ENCODE measurements at regions not wholly inside any gene's neighbourhood (a gene's known extent, or its start where the extent isn't known, plus 50 kb on each side); places are given as distances from the start of the nearest gene placed in this dataset.

DNA sequence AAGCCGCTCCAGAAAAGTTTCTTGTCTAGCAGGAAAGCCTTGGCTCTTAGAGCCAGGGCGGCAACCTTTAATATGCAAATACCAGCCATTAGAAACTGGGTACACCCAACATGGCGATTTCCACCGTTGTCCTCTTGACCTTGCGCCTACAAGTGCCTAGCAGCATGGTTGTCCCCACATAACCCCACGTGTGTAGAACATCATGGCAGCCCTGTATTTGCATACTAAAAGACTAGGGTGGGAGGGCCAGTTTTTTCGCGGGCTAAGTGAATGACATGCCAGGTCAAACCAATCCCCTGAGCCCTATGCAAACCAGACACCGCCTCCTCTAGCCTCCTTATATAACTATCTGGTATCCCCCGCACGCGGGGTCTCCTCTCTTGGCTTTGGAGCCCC is 58.4 kb upstream of the FZD8 start:
- no peak overlapping the region for H3K4me3 ChIP-seq (ENCODE audit: control extremely low read depth in 1 of 5, extremely low read depth in 1 of 5, insufficient read depth in 1 of 5, low read depth in 2 of 5, low read length in 4 of 5)
- H3K27me3 ChIP-seq (replicated peaks in 1 of 4; ENCODE audit: control extremely low read depth in 1 of 4, control insufficient read depth in 3 of 4, insufficient read depth in 4 of 4, low read length in 3 of 4), result no peaks in the 10 kb centered on the region
- H3K4me1 ChIP-seq (ENCODE audit: control insufficient read depth in 2 of 2, insufficient read depth in 2 of 2, low read length in 2 of 2), result no peaks in the 10 kb centered on the region
- no peak overlapping the region for H3K27ac ChIP-seq (ENCODE audit: low read length in 2 of 2)
- TF ChIP-seq EZH2 (IDR thresholded peaks at IDR 0.05; ENCODE audit: borderline replicate concordance, insufficient read depth, low read depth, low read length, poor library complexity, severe bottlenecking), result no peak
- TF ChIP-seq, protein P1, sequence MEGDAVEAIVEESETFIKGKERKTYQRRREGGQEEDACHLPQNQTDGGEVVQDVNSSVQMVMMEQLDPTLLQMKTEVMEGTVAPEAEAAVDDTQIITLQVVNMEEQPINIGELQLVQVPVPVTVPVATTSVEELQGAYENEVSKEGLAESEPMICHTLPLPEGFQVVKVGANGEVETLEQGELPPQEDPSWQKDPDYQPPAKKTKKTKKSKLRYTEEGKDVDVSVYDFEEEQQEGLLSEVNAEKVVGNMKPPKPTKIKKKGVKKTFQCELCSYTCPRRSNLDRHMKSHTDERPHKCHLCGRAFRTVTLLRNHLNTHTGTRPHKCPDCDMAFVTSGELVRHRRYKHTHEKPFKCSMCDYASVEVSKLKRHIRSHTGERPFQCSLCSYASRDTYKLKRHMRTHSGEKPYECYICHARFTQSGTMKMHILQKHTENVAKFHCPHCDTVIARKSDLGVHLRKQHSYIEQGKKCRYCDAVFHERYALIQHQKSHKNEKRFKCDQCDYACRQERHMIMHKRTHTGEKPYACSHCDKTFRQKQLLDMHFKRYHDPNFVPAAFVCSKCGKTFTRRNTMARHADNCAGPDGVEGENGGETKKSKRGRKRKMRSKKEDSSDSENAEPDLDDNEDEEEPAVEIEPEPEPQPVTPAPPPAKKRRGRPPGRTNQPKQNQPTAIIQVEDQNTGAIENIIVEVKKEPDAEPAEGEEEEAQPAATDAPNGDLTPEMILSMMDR (IDR thresholded peaks at IDR 0.05), result no peak
- CTCF ChIA-PET, result no interaction called here
- H3K4me3 Mint-ChIP-seq, result no peak overlapping the region
- H3K9ac ChIP-seq (ENCODE audit: low read length), result no peak overlapping the region
- DNase-seq (no peak), ATAC-seq (ENCODE audit: low read depth) (no peak)
- peaks cover 0 to 4% (median 0%) of the 10 kb centered on the region in 3 donors for H3K9me3 ChIP-seq (ENCODE audit: control extremely low read depth in 1 of 3, control insufficient read depth in 2 of 3, insufficient read depth in 1 of 3, low read length in 2 of 3)
- H3K36me3 ChIP-seq (replicated peaks in 1 of 2; ENCODE audit: control extremely low read depth in 1 of 2, control insufficient read depth in 1 of 2, extremely low read depth in 1 of 2, insufficient read depth in 2 of 2, low read length in 1 of 2), result no peaks in the 10 kb centered on the region
- WGBS (ENCODE audit: insufficient coverage), result 93% methylated on average over 7 of the region's 12 CpGs
- H4K20me1 ChIP-seq (ENCODE audit: control insufficient read depth, insufficient read depth, low read length, poor library complexity, severe bottlenecking), result no peaks in the 10 kb centered on the region
- H3K9me3 Mint-ChIP-seq (ENCODE audit: insufficient read depth), result no peaks in the 10 kb centered on the region
- POLR2A ChIA-PET, result no interaction called here
- no peaks in the 10 kb centered on the region for H3K4me1 Mint-ChIP-seq
- intact Hi-C loops (cut with micrococcal nuclease), result no loop called here
- H3K4me2 ChIP-seq (replicated peaks; ENCODE audit: low read depth, low read length, poor library complexity, severe bottlenecking), result no peak overlapping the region
- H3K79me2 ChIP-seq (ENCODE audit: control insufficient read depth, insufficient read depth, low read length), result no peaks in the 10 kb centered on the region
- no peak overlapping the region for H3K27ac Mint-ChIP-seq
- no peaks in the 10 kb centered on the region for H3K27me3 Mint-ChIP-seq
- no peak overlapping the region for H2AFZ ChIP-seq (ENCODE audit: insufficient read depth, low read depth, low read length, poor library complexity, severe bottlenecking)

DNA sequence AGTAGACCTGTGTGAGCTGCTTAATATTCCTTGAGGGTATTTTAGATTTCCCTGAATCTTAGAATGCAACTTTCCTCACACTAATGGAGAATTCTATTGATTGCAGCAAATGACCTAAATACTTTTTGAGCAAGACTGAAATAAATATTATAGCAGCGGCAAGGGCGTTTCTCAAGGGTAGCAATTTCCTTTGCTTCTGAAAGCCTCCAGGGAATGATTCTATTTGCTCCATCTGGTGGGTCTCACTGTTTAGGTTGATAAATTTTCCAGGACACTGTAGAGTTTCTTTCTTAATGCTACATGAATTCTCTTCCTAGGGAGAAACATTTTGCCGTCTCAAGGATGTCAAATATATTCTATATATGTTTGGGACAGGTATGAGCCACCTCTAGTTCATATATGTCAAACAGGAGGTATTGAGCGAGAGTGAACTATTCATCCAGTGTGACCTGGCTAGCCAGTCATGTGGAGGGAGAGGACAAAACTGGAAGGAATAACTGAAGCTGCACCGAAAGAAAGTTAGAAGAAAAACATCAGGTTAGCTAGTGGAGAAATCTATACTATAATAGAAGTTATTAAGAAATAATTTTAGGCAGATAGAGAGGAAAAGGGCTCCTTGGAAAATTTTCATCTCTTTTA is 57.9 kb upstream of the FZD8 start:
- Histone ChIP-seq H3K27ac (ENCODE audit: low read length in 2 of 2) (no peak overlapping the region), H3K36me3 (replicated peaks in 1 of 2; ENCODE audit: control extremely low read depth in 1 of 2, control insufficient read depth in 1 of 2, extremely low read depth in 1 of 2, insufficient read depth in 2 of 2, low read length in 1 of 2) (no peaks in the 10 kb centered on the region), H3K79me2 (ENCODE audit: control insufficient read depth, insufficient read depth, low read length) (no peaks in the 10 kb centered on the region), H3K4me2 (replicated peaks; ENCODE audit: low read depth, low read length, poor library complexity, severe bottlenecking) (no peak overlapping the region), H3K27me3 (replicated peaks in 1 of 4; ENCODE audit: control extremely low read depth in 1 of 4, control insufficient read depth in 3 of 4, insufficient read depth in 4 of 4, low read length in 3 of 4) (no peaks in the 10 kb centered on the region), H4K20me1 (ENCODE audit: control insufficient read depth, insufficient read depth, low read length, poor library complexity, severe bottlenecking) (no peaks in the 10 kb centered on the region), H2AFZ (ENCODE audit: insufficient read depth, low read depth, low read length, poor library complexity, severe bottlenecking) (no peak overlapping the region), H3K4me3 (ENCODE audit: control extremely low read depth in 1 of 5, extremely low read depth in 1 of 5, insufficient read depth in 1 of 5, low read depth in 2 of 5, low read length in 4 of 5) (no peak overlapping the region), H3K9ac (ENCODE audit: low read length) (no peak overlapping the region), H3K4me1 (ENCODE audit: control insufficient read depth in 2 of 2, insufficient read depth in 2 of 2, low read length in 2 of 2) (no peaks in the 10 kb centered on the region), H3K9me3 (ENCODE audit: control extremely low read depth in 1 of 3, control insufficient read depth in 2 of 3, insufficient read depth in 1 of 3, low read length in 2 of 3) (peaks cover 0 to 4% (median 0%) of the 10 kb centered on the region in 3 donors)
- no peak overlapping the region for H3K4me3 Mint-ChIP-seq
- 89% methylated on average over 3 of the region's 5 CpGs for WGBS (ENCODE audit: insufficient coverage)
- POLR2A ChIA-PET, result no interaction called here
- CTCF ChIA-PET, result no interaction called here
- no peaks in the 10 kb centered on the region for H3K4me1 Mint-ChIP-seq
- DNase-seq, result no peak
- no peak for TF ChIP-seq EZH2 (IDR thresholded peaks at IDR 0.05; ENCODE audit: borderline replicate concordance, insufficient read depth, low read depth, low read length, poor library complexity, severe bottlenecking)
- TF ChIP-seq, protein P1 (IDR thresholded peaks at IDR 0.05), result no peak
- H3K27me3 Mint-ChIP-seq, result no peaks in the 10 kb centered on the region
- no peaks in the 10 kb centered on the region for H3K9me3 Mint-ChIP-seq (ENCODE audit: insufficient read depth)
- intact Hi-C loops (cut with micrococcal nuclease), result no loop called here
- no peak for ATAC-seq (ENCODE audit: low read depth)
- no peak overlapping the region for H3K27ac Mint-ChIP-seq

Measured in B cell (primary cell).